DOHH2 (cell line): ENCODE measurements at regions not wholly inside any gene's neighbourhood (a gene's known extent, or its start where the extent isn't known, plus 50 kb on each side); places are given as distances from the start of the nearest gene placed in this dataset.

ENCODE experiments used
- CTCF ChIP-seq: fragments of 200-600 bp; sonication (generic); IDR thresholded peaks from one replicate; pipeline ENCODE4 v1.5.1; 2014; ENCODE audit warnings: antibody characterized with exemption, mild to moderate bottlenecking, low read depth, low read length; ENCODE audit not compliant: poor library complexity, severe bottlenecking
- EZH2phosphoT487 ChIP-seq: fragments of 200-600 bp; sonication (generic); IDR thresholded peaks from 2 replicates; pipeline ENCODE4 v1.6.1; 2017; ENCODE audit warnings: borderline replicate concordance, mild to moderate bottlenecking, antibody characterized with exemption, low read length, moderate library complexity, mixed read lengths

GRCh38 chr1:221022331-221022730, 143.1 kb downstream of the HLX start:
- no peak for TF ChIP-seq CTCF
- no peak for TF ChIP-seq EZH2phosphoT487
